B cell (primary cell): ENCODE measurements at regions not wholly inside any gene's neighbourhood (a gene's known extent, or its start where the extent isn't known, plus 50 kb on each side); places are given as distances from the start of the nearest gene placed in this dataset.

Source experiments
- ATAC-seq: fragments of 200-7000 bp; cut with Tn5 transposase; one replicate; pipeline ENCODE4 v1.10.0; 2021; ENCODE audit warnings: low read depth, mild to moderate bottlenecking, moderate number of reproducible peaks, moderate library complexity
- CTCF ChIA-PET: fragments of 350-600 bp; sonication (Branson Sonifier 250); formaldehyde crosslinking; loops from one replicate; lab custom pipeline; 2021; ENCODE audit warnings: antibody characterized with exemption, inconsistent platforms; lab: Charles Lee
- POLR2A ChIA-PET: fragments of 350-600 bp; sonication (Branson Sonifier 250); formaldehyde crosslinking; loops from one replicate; lab custom pipeline; 2021; ENCODE audit warnings: antibody characterized with exemption; lab: Charles Lee
- DNase-seq: peaks from one replicate; pipeline ENCODE4 v3.0.0; 2013
- H2AFZ ChIP-seq: 2 replicates; pipeline ENCODE4 v1.6.1; 2012; ENCODE audit warnings: mild to moderate bottlenecking, low read depth, low read length; ENCODE audit not compliant: insufficient read depth, poor library complexity, severe bottlenecking
- H3K27ac ChIP-seq, 2 donors: 1 replicate in 1 of 2; 2 replicates in 1 of 2; pipeline ENCODE4 v1.5.1; 2012 to 2013; ENCODE audit warnings: low read length in 2 of 2, mild to moderate bottlenecking in 2 of 2, moderate library complexity in 1 of 2
- H3K27me3 ChIP-seq, 4 experiments: fragments of 200-600 bp in 1 of 4; sonication (generic) in 1 of 4; replicated peaks in 1 of 4; 1 replicate in 2 of 4; 2 replicates in 2 of 4; pipeline versions ENCODE4 v1.6.1 to v1.7.0; 2013 to 2016; ENCODE audit warnings: low read length in 3 of 4, mild to moderate bottlenecking in 2 of 4, mixed read lengths in 1 of 4, moderate library complexity in 1 of 4; ENCODE audit not compliant: insufficient read depth in 4 of 4, control insufficient read depth in 3 of 4; ENCODE audit errors: control extremely low read depth in 1 of 4
- H3K36me3 ChIP-seq, 2 experiments: replicated peaks in 1 of 2; 1 replicate in 1 of 2; 2 replicates in 1 of 2; pipeline versions ENCODE4 v1.6.1 to v1.7.1; 2013; ENCODE audit warnings: low read length in 1 of 2; ENCODE audit not compliant: insufficient read depth in 2 of 2, control insufficient read depth in 1 of 2; ENCODE audit errors: control extremely low read depth in 1 of 2, extremely low read depth in 1 of 2
- H3K4me1 ChIP-seq, 2 donors: fragments of 200-600 bp in 1 of 2; sonication (generic) in 1 of 2; 1 replicate in 1 of 2; 2 replicates in 1 of 2; pipeline versions ENCODE4 v1.5.1 to v1.6.1; 2013 to 2017; ENCODE audit warnings: low read length in 2 of 2; ENCODE audit not compliant: control insufficient read depth in 2 of 2, insufficient read depth in 2 of 2
- H3K4me2 ChIP-seq: replicated peaks from 2 replicates; pipeline ENCODE3; 2012; ENCODE audit warnings: mild to moderate bottlenecking, low read depth, low read length; ENCODE audit not compliant: poor library complexity, severe bottlenecking
- H3K4me3 ChIP-seq, 5 experiments: fragments of 200-600 bp in 1 of 5; sonication (generic) in 1 of 5; 1 replicate in 3 of 5; 2 replicates in 2 of 5; pipeline versions ENCODE4 v1.5.1 to v1.7.0; 2011 to 2016; ENCODE audit warnings: low read length in 4 of 5, mild to moderate bottlenecking in 4 of 5, low read depth in 2 of 5, control low read depth in 1 of 5, moderate library complexity in 1 of 5; ENCODE audit not compliant: insufficient read depth in 1 of 5; ENCODE audit errors: control extremely low read depth in 1 of 5, extremely low read depth in 1 of 5
- H3K79me2 ChIP-seq: fragments of 200-600 bp; sonication (generic); one replicate; pipeline ENCODE4 v1.6.0; 2016; ENCODE audit warnings: low read length; ENCODE audit not compliant: control insufficient read depth, insufficient read depth
- H3K9ac ChIP-seq: fragments of 200-600 bp; sonication (generic); 2 replicates; pipeline ENCODE4 v1.6.1; 2017; ENCODE audit warnings: mild to moderate bottlenecking, low read length, moderate library complexity
- H3K9me3 ChIP-seq, 3 donors: one replicate each; pipeline versions ENCODE4 v1.6.1 to v1.7.1; 2013; ENCODE audit warnings: low read length in 2 of 3; ENCODE audit not compliant: control insufficient read depth in 2 of 3, insufficient read depth in 1 of 3; ENCODE audit errors: control extremely low read depth in 1 of 3
- H4K20me1 ChIP-seq: 2 replicates; pipeline ENCODE4 v1.6.0; 2012; ENCODE audit warnings: mild to moderate bottlenecking, low read length; ENCODE audit not compliant: insufficient read depth, control insufficient read depth, poor library complexity, severe bottlenecking
- H3K27ac Mint-ChIP-seq: one replicate; pipeline ENCODE4 v1.8.0; 2021; ENCODE audit warnings: mixed read lengths
- H3K27me3 Mint-ChIP-seq: one replicate; pipeline ENCODE4 v1.8.0; 2021; ENCODE audit warnings: mixed read lengths
- H3K4me1 Mint-ChIP-seq: one replicate; pipeline ENCODE4 v1.8.0; 2021; ENCODE audit warnings: mixed read lengths
- H3K4me3 Mint-ChIP-seq: one replicate; pipeline ENCODE4 v1.8.0; 2021; ENCODE audit warnings: mixed read lengths
- H3K9me3 Mint-ChIP-seq: one replicate; pipeline ENCODE4 v1.8.0; 2022; ENCODE audit warnings: mixed read lengths; ENCODE audit not compliant: insufficient read depth
- CTCF ChIP-seq: fragments of 200-600 bp; IDR thresholded peaks from one replicate; pipeline ENCODE4 v1.8.0; 2022; ENCODE audit warnings: antibody characterized with exemption, mild to moderate bottlenecking
- EZH2 ChIP-seq: IDR thresholded peaks from 2 replicates; pipeline ENCODE4 v1.6.1; 2012; ENCODE audit warnings: borderline replicate concordance, low read depth, mild to moderate bottlenecking, moderate library complexity, low read length; ENCODE audit not compliant: insufficient read depth, poor library complexity, severe bottlenecking
- WGBS: methylation state at CpG from one replicate; pipeline ENCODE4 v1.1.5; 2013; ENCODE audit warnings: missing lambda C conversion rate; ENCODE audit not compliant: insufficient coverage; 5-methylcytosine and 5-hydroxymethylcytosine counted together
- intact Hi-C: fragments of 100-400 bp; cut with micrococcal nuclease; formaldehyde crosslinking; loops from one replicate; pipeline ENCODE4 v1.10.0; 2022

DNA sequence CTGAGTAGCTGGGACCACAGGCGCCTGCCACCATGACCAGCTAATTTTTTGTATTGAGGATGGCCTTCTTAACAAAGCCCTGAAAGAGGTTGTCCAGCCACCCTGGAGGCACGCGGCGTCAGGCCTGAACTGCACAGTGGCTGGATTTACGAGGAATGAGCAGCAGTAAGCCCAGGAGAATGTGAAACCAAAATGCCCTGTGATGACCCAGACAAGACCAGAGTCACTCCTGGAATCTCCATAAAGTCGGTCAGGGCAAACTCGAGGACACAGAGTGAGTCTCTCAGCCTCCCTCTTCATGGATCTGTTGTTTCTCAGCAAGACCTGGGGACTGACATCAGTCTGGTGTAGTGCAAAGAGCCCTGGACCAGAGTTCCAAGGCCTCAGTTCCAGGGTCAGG is 53.2 kb upstream of the C5orf58 start:
- Histone ChIP-seq H3K79me2 (no peaks in the 10 kb centered on the region), H3K4me1 (no peaks in the 10 kb centered on the region), H3K36me3 (no peaks in the 10 kb centered on the region), H3K9me3 (no peaks in the 10 kb centered on the region), H3K4me2 (no peak overlapping the region), H4K20me1 (no peaks in the 10 kb centered on the region), H3K9ac (no peak overlapping the region), H3K27me3 (no peaks in the 10 kb centered on the region), H3K27ac (no peak overlapping the region), H3K4me3 (no peak overlapping the region), H2AFZ (no peak overlapping the region)
- ChIA-PET POLR2A (no interaction called here), CTCF (no interaction called here)
- ATAC-seq, result no peak
- no peak overlapping the region for H3K4me3 Mint-ChIP-seq
- DNase-seq, result no peak
- H3K9me3 Mint-ChIP-seq, result no peaks in the 10 kb centered on the region
- no peaks in the 10 kb centered on the region for H3K4me1 Mint-ChIP-seq
- no peak overlapping the region for H3K27ac Mint-ChIP-seq
- intact Hi-C loops, result no loop called here
- WGBS, result 90% methylated on average over 7 of the region's 7 CpGs
- peaks cover 6% of the 10 kb centered on the region for H3K27me3 Mint-ChIP-seq
- no peak for TF ChIP-seq EZH2
- TF ChIP-seq CTCF, result no peak

DNA sequence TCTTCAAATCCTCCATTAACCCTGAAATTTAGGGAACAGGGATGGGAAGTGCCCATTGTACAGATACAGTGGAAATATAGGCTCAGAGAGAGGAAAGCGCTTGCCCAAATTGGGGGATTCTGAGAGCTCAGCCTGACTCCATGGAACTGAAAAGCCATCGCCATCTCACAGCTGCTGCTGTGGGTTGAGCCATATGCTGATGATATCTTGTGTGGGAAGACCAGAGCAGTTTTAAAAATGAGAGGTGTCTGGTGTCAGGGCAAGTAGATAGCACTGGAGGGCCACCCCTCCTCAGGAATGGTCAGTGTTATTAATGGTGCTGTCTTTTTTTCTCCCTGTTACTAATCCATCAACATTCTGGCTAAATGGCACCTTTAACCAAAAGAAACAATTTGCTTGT is 50.9 kb upstream of the C5orf58 start:
- Mint-ChIP-seq H3K4me1 (no peaks in the 10 kb centered on the region), H3K9me3 (no peaks in the 10 kb centered on the region), H3K27me3 (peaks cover 6% of the 10 kb centered on the region), H3K27ac (no peak overlapping the region), H3K4me3 (no peak overlapping the region)
- no peaks in the 10 kb centered on the region for H3K27me3 ChIP-seq
- TF ChIP-seq CTCF (no peak), EZH2 (no peak)
- no peaks in the 10 kb centered on the region for H3K36me3 ChIP-seq
- intact Hi-C loops, result no loop called here
- no peak for DNase-seq
- no peak overlapping the region for H3K9ac ChIP-seq
- H3K4me1 ChIP-seq, result no peaks in the 10 kb centered on the region
- no peak overlapping the region for H2AFZ ChIP-seq
- H3K4me2 ChIP-seq, result no peak overlapping the region
- ChIA-PET POLR2A (no interaction called here), CTCF (interaction anchor here (0.6 to 1.5 kb wide), 2 partner anchors 9 to 1216 kb away, joined by 4 read pairs; no protein-coding TSS in a partner anchor)
- H3K4me3 ChIP-seq, result no peak overlapping the region
- H3K27ac ChIP-seq, result no peak overlapping the region
- ATAC-seq, result no peak
- no peaks in the 10 kb centered on the region for H3K79me2 ChIP-seq
- H4K20me1 ChIP-seq, result no peaks in the 10 kb centered on the region
- no peaks in the 10 kb centered on the region for H3K9me3 ChIP-seq
- 100% methylated on average over 2 of the region's 2 CpGs for WGBS
